Natural killer cell (primary cell): ENCODE measurements at regions not wholly inside any gene's neighbourhood (a gene's known extent, or its start where the extent isn't known, plus 50 kb on each side); places are given as distances from the start of the nearest gene placed in this dataset.

Source experiments
- ATAC-seq, 3 donors: fragments of 150-1000 bp in 2 of 3; fragments of 200-7000 bp in 1 of 3; cut with Tn5 transposase; 1 replicate in 1 of 3; 2 replicates in 2 of 3; pipeline ENCODE4 v1.10.0; 2021; ENCODE audit warnings: mild to moderate bottlenecking in 2 of 3, moderate library complexity in 2 of 3
- DNase-seq, 2 donors: peaks; one replicate each; pipeline versions ENCODE4 v3.0.0 to v3.0.0-alpha.2; 2013 to 2021; ENCODE audit warnings: mixed read lengths in 1 of 2
- H3K27ac ChIP-seq: one replicate; pipeline ENCODE4 v1.5.1; 2013; ENCODE audit warnings: mild to moderate bottlenecking, low read length
- H3K27me3 ChIP-seq: one replicate; pipeline ENCODE4 v1.6.1; 2013; ENCODE audit warnings: low read length; ENCODE audit not compliant: control insufficient read depth, insufficient read depth
- H3K36me3 ChIP-seq: one replicate; pipeline ENCODE4 v1.6.1; 2013; ENCODE audit warnings: low read length; ENCODE audit not compliant: control insufficient read depth, insufficient read depth
- H3K4me1 ChIP-seq: one replicate; pipeline ENCODE4 v1.6.1; 2013; ENCODE audit warnings: low read length; ENCODE audit not compliant: control insufficient read depth, insufficient read depth
- H3K4me3 ChIP-seq: one replicate; pipeline ENCODE4 v1.5.1; 2013; ENCODE audit warnings: low read length
- H3K9me3 ChIP-seq: one replicate; pipeline ENCODE4 v1.6.1; 2013; ENCODE audit warnings: low read length; ENCODE audit not compliant: control insufficient read depth, insufficient read depth
- H3K27ac Mint-ChIP-seq, 2 donors: one replicate each; pipeline ENCODE4 v1.8.0; 2022; ENCODE audit warnings: mild to moderate bottlenecking in 2 of 2, mixed read lengths in 2 of 2, moderate library complexity in 1 of 2
- H3K27me3 Mint-ChIP-seq, 2 donors: one replicate each; pipeline ENCODE4 v1.8.0; 2022; ENCODE audit warnings: low read depth in 2 of 2, mixed read lengths in 2 of 2
- H3K36me3 Mint-ChIP-seq: one replicate; pipeline ENCODE4 v1.8.0; 2022; ENCODE audit warnings: mixed read lengths
- H3K4me1 Mint-ChIP-seq, 2 donors: one replicate each; pipeline ENCODE4 v1.8.0; 2022; ENCODE audit warnings: mixed read lengths in 2 of 2
- H3K4me3 Mint-ChIP-seq: one replicate; pipeline ENCODE4 v1.8.0; 2022; ENCODE audit warnings: mild to moderate bottlenecking, moderate library complexity, mixed read lengths
- H3K9me3 Mint-ChIP-seq, 2 donors: one replicate each; pipeline ENCODE4 v1.8.0; 2022; ENCODE audit warnings: mixed read lengths in 2 of 2
- CTCF ChIP-seq: fragments of 200-600 bp; IDR thresholded peaks from one replicate; pipeline ENCODE4 v1.8.0; 2022; ENCODE audit warnings: antibody characterized with exemption
- WGBS: methylation state at CpG from one replicate; pipeline ENCODE4 v1.1.7; 2013; ENCODE audit warnings: missing lambda C conversion rate; ENCODE audit not compliant: insufficient coverage; 5-methylcytosine and 5-hydroxymethylcytosine counted together
- intact Hi-C: fragments of 100-400 bp; cut with micrococcal nuclease; formaldehyde crosslinking; loops from one replicate; pipeline ENCODE4 v1.14.2; 2022

DNA sequence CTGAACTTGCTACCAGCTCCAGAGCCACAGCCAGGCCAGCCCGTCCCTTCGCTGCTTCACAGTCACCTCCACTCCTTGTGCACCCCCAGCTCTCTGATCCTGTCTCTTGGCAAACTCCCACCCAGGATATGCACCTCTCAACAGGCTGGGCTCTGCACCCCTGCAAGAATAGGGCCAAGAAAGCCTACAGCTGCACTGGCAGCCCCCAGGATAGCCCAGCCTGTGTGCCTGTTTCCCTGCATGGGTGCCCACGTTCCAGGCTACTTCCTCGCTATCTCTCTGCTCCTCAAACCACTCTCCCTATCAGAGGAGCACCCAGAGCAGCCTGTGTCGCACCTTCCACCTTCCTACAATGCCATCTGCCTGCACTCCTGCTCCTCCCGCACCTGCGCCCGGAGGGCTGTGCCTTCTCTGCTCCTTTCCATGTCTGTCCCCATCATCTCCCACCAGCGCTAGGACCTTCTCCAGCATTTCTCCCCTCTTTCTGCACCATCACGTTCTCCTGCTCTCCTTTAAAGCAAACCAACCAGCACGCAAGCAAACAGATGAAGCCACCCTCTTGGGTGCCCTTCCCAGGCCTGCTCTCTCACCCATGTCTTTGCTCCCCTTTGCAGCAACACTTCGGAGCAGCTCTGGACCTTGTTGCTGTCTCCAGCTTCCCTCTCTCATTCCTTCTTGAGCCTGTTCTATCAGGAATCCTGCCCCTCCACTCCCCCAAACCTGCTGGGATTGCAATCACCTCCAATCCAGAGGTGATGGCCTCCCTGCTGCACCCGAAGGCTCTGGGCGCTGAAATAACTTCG, 313.2 kb upstream of the HS6ST1 start:
- Mint-ChIP-seq H3K4me3 (no peak overlapping the region), H3K36me3 (no peaks in the 10 kb centered on the region), H3K27ac (no peak overlapping the region), H3K27me3 (peaks cover 0 to 6% of the 10 kb centered on the region in 2 donors), H3K4me1 (no peaks in the 10 kb centered on the region), H3K9me3 (no peaks in the 10 kb centered on the region)
- no peak for TF ChIP-seq CTCF
- 89% methylated on average over 15 of the region's 15 CpGs for WGBS
- H3K9me3 ChIP-seq: no peaks in the 10 kb centered on the region
- no peaks in the 10 kb centered on the region for H3K27me3 ChIP-seq
- H3K36me3 ChIP-seq: no peaks in the 10 kb centered on the region
- ATAC-seq (no peak), DNase-seq (no peak)
- H3K27ac ChIP-seq: no peak overlapping the region
- H3K4me3 ChIP-seq: no peak overlapping the region
- intact Hi-C loops: no loop called here
- H3K4me1 ChIP-seq: no peaks in the 10 kb centered on the region

DNA sequence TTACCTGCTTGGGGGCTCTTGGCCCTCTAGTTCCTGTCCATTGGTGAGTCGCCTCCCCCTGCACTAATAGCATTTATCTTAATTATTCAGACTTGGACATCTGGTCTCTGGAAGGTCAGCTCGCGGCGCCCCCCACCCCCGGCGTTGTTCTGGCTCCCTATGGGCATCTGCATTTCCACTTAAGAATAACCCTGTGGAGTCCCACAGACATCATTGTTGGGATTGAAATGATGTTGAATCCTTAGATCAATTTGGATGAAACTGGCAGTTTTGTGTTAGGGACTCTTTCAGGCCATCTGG, 313.8 kb upstream of the HS6ST1 start:
- H3K4me1 Mint-ChIP-seq: no peaks in the 10 kb centered on the region
- H3K36me3 ChIP-seq: no peaks in the 10 kb centered on the region
- no peaks in the 10 kb centered on the region for H3K36me3 Mint-ChIP-seq
- no peaks in the 10 kb centered on the region for H3K27me3 ChIP-seq
- no peak overlapping the region for H3K27ac ChIP-seq
- H3K4me1 ChIP-seq: no peaks in the 10 kb centered on the region
- H3K4me3 Mint-ChIP-seq: no peak overlapping the region
- H3K27ac Mint-ChIP-seq: no peak overlapping the region
- H3K4me3 ChIP-seq: no peak overlapping the region
- no peak for ATAC-seq
- H3K9me3 ChIP-seq: no peaks in the 10 kb centered on the region
- WGBS: 93% methylated on average over 6 of the region's 6 CpGs
- H3K9me3 Mint-ChIP-seq: no peaks in the 10 kb centered on the region
- DNase-seq: no peak
- peaks cover 0 to 6% of the 10 kb centered on the region in 2 donors for H3K27me3 Mint-ChIP-seq
- intact Hi-C loops: no loop called here
- TF ChIP-seq CTCF: no peak

DNA sequence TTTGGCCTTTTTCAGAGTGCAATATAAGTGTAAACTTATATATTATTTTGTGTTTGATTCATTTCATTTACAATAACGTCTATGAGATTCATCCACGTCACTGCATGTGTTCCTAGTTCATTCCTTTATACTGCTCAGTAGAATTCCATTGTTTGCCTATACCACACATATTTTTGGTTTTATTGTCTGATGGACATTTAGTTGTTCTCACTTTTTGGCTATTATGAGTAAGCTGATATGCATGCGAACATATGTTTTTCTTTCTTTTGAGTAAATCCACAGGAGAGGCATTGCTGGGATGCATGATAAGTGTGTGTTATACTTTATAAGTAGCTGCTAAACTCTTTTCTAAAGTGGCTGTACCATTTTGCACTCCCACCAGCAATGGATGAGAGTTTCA, 314.8 kb upstream of the HS6ST1 start:
- DNase-seq (no peak), ATAC-seq (no peak)
- Mint-ChIP-seq H3K27ac (no peak overlapping the region), H3K4me1 (no peaks in the 10 kb centered on the region), H3K36me3 (no peaks in the 10 kb centered on the region), H3K4me3 (no peak overlapping the region), H3K27me3 (peaks cover 0 to 6% of the 10 kb centered on the region in 2 donors), H3K9me3 (no peaks in the 10 kb centered on the region)
- H3K9me3 ChIP-seq: no peaks in the 10 kb centered on the region
- 90% methylated on average over 1 of the region's 3 CpGs for WGBS
- H3K27ac ChIP-seq: no peak overlapping the region
- intact Hi-C loops: no loop called here
- H3K4me1 ChIP-seq: no peaks in the 10 kb centered on the region
- no peaks in the 10 kb centered on the region for H3K36me3 ChIP-seq
- TF ChIP-seq CTCF: no peak
- no peaks in the 10 kb centered on the region for H3K27me3 ChIP-seq
- no peak overlapping the region for H3K4me3 ChIP-seq

- intact Hi-C loops: no loop called here
- DNase-seq: no peak
- H3K27me3 ChIP-seq: no peaks in the 10 kb centered on the region
- Mint-ChIP-seq H3K4me1 (no peaks in the 10 kb centered on the region), H3K4me3 (no peak overlapping the region), H3K36me3 (no peaks in the 10 kb centered on the region), H3K9me3 (no peaks in the 10 kb centered on the region), H3K27me3 (peaks cover 0 to 6% of the 10 kb centered on the region in 2 donors), H3K27ac (no peak overlapping the region)
- H3K36me3 ChIP-seq: no peaks in the 10 kb centered on the region
- H3K4me1 ChIP-seq: no peaks in the 10 kb centered on the region
- no peak overlapping the region for H3K27ac ChIP-seq
- H3K9me3 ChIP-seq: no peaks in the 10 kb centered on the region
- WGBS: 74% methylated on average over 7 of the region's 8 CpGs
- TF ChIP-seq CTCF: no peak
- ATAC-seq: no peak
- H3K4me3 ChIP-seq: no peak overlapping the region
These were observed 316.8 kb upstream of the HS6ST1 start for GRCh38 chr2:128635361-128635900.
